ENCODE measurements at regions not wholly inside any gene's neighbourhood (a gene's known extent, or its start where the extent isn't known, plus 50 kb on each side); places are given as distances from the start of the nearest gene placed in this dataset.
"Not testable (repeated sequence)": the region's sequence is repeated elsewhere in the genome, so short reads cannot be mapped to it uniquely, and the experiment has no call there.

DNA sequence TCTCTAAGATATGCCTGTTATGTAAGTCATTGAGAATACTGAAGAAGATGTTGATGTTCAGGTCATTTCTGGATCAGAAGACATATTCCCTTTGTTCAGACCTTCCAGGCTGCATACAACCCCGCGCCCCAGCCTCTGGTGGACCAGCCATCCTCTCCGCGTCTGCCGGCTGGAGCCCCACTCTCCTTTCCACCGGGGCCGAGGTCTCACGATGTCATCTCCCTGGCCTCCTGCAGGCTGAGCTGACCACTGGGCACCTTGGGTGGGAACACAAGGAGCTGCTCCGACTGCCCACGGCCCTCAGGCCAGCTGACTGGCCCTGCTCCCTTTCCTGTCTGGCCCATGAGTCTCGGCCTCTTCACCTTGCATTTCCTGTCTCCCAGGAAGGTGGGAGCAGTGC, 124.6 kb downstream of the SHANK2 start:
- H3K9me3 ChIP-seq (ENCODE audit: control insufficient read depth, insufficient read depth, low read depth, low read length) = no peaks in the 10 kb centered on the region
- H3K36me3 ChIP-seq (ENCODE audit: control insufficient read depth, insufficient read depth, low read length) = peaks cover 5% of the 10 kb centered on the region; the same call in 1 of the 2 replicates
- H3K27me3 ChIP-seq (ENCODE audit: control insufficient read depth, insufficient read depth, low read length) = no peaks in the 10 kb centered on the region
- no peak overlapping the region for H3K27ac ChIP-seq (ENCODE audit: low read depth, low read length)
- H3K9ac ChIP-seq (ENCODE audit: low read length) = no peak overlapping the region
- 0 out of 2 replicates have a peak, but pooled peaks cover 7% of the 10 kb centered on the region for H3K4me1 ChIP-seq (ENCODE audit: control insufficient read depth, insufficient read depth, low read length)
- H3K4me3 ChIP-seq (ENCODE audit: low read depth, low read length) = no peak overlapping the region

DNA sequence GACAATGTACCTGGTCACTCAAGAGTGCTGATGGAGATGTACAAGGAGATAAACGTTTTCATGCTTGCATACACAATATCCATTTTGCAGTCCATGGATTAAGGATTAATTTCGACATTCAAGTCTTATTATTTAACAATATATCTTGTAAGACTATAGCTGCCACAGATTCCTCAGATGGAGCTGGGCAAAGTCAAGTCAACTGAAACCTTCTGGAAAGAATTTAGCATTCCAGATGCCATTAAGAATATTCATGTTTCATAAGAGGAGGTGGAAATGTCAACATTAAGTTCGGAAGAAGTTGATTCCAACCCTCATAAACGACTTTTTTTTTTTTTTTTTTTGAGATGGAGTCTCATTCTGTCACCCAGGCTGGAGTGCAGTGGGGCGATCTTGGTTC, 126.0 kb downstream of the SHANK2 start:
- not testable (repeated sequence) for H3K4me1 ChIP-seq (ENCODE audit: control insufficient read depth, insufficient read depth, low read length); H3K36me3 ChIP-seq (ENCODE audit: control insufficient read depth, insufficient read depth, low read length); H3K27ac ChIP-seq (ENCODE audit: low read depth, low read length); H3K9me3 ChIP-seq (ENCODE audit: control insufficient read depth, insufficient read depth, low read depth, low read length); H3K9ac ChIP-seq (ENCODE audit: low read length); H3K27me3 ChIP-seq (ENCODE audit: control insufficient read depth, insufficient read depth, low read length); H3K4me3 ChIP-seq (ENCODE audit: low read depth, low read length)

DNA sequence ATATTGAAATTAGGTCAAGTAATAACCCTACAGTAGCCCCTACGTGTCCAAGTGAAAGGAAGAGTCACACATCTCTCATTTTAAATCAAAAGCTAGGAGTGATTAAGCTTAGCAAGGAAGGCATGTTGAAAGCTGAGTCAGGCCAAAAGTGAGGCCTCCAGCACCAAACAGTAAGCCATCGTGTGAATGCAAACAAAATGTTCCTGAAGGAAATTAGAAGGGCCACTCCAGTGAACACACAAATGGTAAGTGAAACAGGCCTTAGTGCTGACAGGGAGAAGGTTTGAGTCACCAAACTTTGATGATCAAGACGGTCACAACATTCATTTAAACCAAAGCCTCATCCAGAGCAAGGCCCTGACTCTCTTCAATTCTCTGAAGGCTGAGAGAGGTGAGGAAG, 127.2 kb downstream of the SHANK2 start:
- Histone ChIP-seq H3K36me3 (ENCODE audit: control insufficient read depth, insufficient read depth, low read length) (peaks cover 5% of the 10 kb centered on the region; the same call in 1 of the 2 replicates), H3K27ac (ENCODE audit: low read depth, low read length) (no peak overlapping the region), H3K4me1 (ENCODE audit: control insufficient read depth, insufficient read depth, low read length) (peaks cover 4% of the 10 kb centered on the region), H3K9me3 (ENCODE audit: control insufficient read depth, insufficient read depth, low read depth, low read length) (no peaks in the 10 kb centered on the region), H3K4me3 (ENCODE audit: low read depth, low read length) (no peak overlapping the region), H3K27me3 (ENCODE audit: control insufficient read depth, insufficient read depth, low read length) (no peaks in the 10 kb centered on the region), H3K9ac (ENCODE audit: low read length) (no peak overlapping the region)

DNA sequence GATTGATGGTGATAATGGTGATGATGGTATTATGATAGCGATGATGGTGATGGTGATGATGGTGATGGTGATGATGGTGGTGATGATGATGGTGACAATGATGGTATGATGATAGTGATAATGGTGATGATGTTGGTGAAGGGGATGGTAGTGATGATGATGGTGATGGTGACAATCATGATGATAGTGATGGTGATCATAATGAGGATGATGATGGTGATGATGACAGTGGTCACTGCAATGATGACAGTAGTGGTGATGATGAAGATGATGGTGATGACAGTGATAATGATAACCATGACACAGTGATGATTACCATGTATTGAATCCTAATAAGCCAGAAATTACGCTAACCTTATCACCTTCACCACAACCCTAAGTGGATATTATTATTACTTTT, 128.2 kb downstream of the SHANK2 start:
- Histone ChIP-seq H3K4me1 (ENCODE audit: control insufficient read depth, insufficient read depth, low read length) (peaks cover 8% of the 10 kb centered on the region), H3K36me3 (ENCODE audit: control insufficient read depth, insufficient read depth, low read length) (peaks cover 5% of the 10 kb centered on the region; the same call in 1 of the 2 replicates), H3K27me3 (ENCODE audit: control insufficient read depth, insufficient read depth, low read length) (no peaks in the 10 kb centered on the region), H3K27ac (ENCODE audit: low read depth, low read length) (no peak overlapping the region), H3K9ac (ENCODE audit: low read length) (no peak overlapping the region), H3K9me3 (ENCODE audit: control insufficient read depth, insufficient read depth, low read depth, low read length) (no peaks in the 10 kb centered on the region), H3K4me3 (ENCODE audit: low read depth, low read length) (no peak overlapping the region)

DNA sequence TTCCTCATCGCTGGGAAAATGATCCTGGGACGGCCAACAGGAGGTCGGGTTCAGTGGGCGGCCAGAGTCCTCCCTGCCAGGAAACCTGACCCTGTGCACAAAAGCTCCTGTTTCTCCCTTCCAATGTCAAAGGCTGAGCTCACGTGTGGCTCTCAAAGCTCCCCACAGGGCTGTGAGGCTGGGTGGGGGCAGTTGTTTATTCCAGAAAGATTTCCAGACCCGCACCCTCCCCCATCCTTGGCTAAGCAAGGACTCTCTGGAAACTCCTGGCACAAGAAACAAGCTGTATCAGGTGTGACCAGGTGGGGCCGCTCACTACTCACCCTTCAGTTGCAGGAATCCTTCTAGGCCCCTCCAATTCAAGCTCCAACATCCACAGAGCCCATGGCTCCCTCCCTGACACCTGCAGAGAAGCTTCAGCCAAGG, 131.9 kb downstream of the SHANK2 start:
- peaks cover 5% of the 10 kb centered on the region; the same call in 1 of the 2 replicates for H3K36me3 ChIP-seq (ENCODE audit: control insufficient read depth, insufficient read depth, low read length)
- no peak overlapping the region for H3K9ac ChIP-seq (ENCODE audit: low read length)
- H3K4me3 ChIP-seq (ENCODE audit: low read depth, low read length) = no peak overlapping the region
- peaks cover 8% of the 10 kb centered on the region for H3K4me1 ChIP-seq (ENCODE audit: control insufficient read depth, insufficient read depth, low read length)
- no peak overlapping the region for H3K27ac ChIP-seq (ENCODE audit: low read depth, low read length)
- no peaks in the 10 kb centered on the region for H3K27me3 ChIP-seq (ENCODE audit: control insufficient read depth, insufficient read depth, low read length)
- H3K9me3 ChIP-seq (ENCODE audit: control insufficient read depth, insufficient read depth, low read depth, low read length) = no peaks in the 10 kb centered on the region

DNA sequence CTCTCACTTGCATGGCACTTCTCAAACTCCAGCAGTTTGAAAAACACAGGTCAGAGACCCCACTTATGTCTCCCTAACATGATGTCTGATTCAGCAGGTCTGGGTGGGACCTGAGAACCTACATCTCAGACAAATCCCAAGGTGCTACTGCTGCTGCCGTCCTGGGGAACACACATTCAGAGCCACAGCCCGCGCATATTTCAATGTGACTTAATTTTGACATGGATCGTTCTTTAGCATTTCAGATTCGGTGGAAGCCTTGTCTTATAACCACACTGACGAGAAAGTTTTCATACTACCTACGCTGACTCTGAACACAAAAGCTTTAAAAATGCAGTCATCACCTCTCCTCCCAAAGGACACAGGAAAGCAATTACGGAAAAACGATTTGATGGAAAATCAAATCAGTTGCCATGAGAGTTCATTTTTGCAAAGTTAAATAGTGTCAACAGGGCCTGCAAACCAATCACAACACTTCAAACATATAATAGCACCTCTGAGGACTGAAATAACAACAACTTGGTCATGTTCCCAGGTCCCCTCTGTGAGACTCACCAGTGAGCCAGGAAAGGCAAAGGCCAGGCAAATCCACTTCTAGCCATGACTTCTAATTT, 132.6 kb downstream of the SHANK2 start:
- Histone ChIP-seq H3K27me3 (ENCODE audit: control insufficient read depth, insufficient read depth, low read length) (no peaks in the 10 kb centered on the region; the same call in 1 of the 2 replicates), H3K36me3 (ENCODE audit: control insufficient read depth, insufficient read depth, low read length) (peaks cover 5% of the 10 kb centered on the region; the same call in 1 of the 2 replicates), H3K9me3 (ENCODE audit: control insufficient read depth, insufficient read depth, low read depth, low read length) (no peaks in the 10 kb centered on the region), H3K27ac (ENCODE audit: low read depth, low read length) (no peak overlapping the region), H3K9ac (ENCODE audit: low read length) (no peak overlapping the region), H3K4me3 (ENCODE audit: low read depth, low read length) (no peak overlapping the region), H3K4me1 (ENCODE audit: control insufficient read depth, insufficient read depth, low read length) (peaks cover 8% of the 10 kb centered on the region)

DNA sequence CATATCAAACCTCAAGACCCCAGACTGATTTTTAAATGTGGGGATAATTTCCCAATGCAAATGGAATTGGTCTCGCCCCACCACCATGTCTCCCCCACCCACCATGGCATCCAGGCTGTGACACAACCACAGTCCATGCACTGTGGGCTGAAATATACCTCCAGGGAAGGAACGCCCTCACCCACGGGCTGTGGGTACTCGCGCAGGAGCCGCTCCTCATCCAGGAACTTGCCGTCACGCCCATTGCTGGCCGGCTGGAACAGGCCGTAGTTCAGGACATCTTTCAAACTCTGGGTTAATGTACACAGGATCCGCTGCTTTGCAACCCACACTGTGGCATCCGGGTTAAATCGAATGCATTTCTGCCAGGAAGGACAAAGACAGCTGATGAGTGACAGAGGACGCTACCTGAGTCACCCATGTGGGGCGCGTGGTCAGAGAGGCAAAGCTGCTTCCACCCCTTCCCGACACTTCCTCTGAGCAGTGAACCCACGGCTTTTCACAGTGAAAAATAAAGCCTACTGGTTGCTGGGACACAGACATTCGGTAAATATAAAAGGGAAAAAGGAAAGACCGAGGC, 133.6 kb downstream of the SHANK2 start:
- no peaks in the 10 kb centered on the region for H3K36me3 ChIP-seq (ENCODE audit: control insufficient read depth, insufficient read depth, low read length)
- H3K9me3 ChIP-seq (ENCODE audit: control insufficient read depth, insufficient read depth, low read depth, low read length) = no peaks in the 10 kb centered on the region
- no peak overlapping the region for H3K27ac ChIP-seq (ENCODE audit: low read depth, low read length)
- peaks cover 8% of the 10 kb centered on the region for H3K4me1 ChIP-seq (ENCODE audit: control insufficient read depth, insufficient read depth, low read length)
- H3K4me3 ChIP-seq (ENCODE audit: low read depth, low read length) = no peak overlapping the region
- peaks cover 4% of the 10 kb centered on the region; the same call in 1 of the 2 replicates for H3K27me3 ChIP-seq (ENCODE audit: control insufficient read depth, insufficient read depth, low read length)
- H3K9ac ChIP-seq (ENCODE audit: low read length) = no peak overlapping the region

DNA sequence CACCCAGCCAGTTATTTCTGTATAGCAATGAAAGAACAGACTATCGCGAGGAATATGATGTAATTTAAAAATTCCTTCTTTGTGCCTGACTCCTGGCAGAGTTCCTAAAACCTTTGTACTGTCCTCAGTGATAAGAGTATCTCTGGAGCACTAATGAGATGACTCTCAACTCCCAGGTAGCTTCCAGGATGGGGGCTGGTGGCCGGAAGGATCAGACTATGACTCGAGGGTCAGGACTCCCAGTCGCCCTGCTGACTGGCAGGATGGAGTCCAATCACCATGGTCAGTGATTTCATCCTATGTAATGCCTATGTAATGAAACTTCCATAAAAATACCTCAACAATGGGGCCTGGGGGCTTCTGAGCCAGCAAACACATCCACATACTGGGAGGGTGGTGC, 135.1 kb downstream of the SHANK2 start:
- Histone ChIP-seq H3K27ac (ENCODE audit: low read depth, low read length) (no peak overlapping the region), H3K27me3 (ENCODE audit: control insufficient read depth, insufficient read depth, low read length) (peaks cover 17% of the 10 kb centered on the region; the same call in 1 of the 2 replicates)

DNA sequence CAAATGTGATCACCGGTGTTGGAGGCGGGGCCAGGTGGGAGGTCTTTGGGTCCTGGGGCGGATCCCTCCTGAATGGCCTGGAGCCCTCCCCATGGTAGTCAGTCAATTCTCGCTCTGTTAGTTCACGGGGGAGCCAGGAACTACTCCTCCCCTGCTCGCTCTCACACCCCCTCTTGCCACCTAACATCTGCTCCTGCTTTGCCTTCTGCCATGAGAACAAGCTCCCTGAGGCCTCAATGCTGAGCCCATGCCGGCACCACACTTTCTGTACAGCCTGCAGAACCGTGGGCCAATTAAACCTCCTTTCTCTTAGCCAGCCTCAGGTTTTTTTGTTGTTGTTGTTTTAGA, 135.7 kb downstream of the SHANK2 start:
- Histone ChIP-seq H3K9ac (ENCODE audit: low read length) (no peak overlapping the region), H3K27me3 (ENCODE audit: control insufficient read depth, insufficient read depth, low read length) (peaks cover 17% of the 10 kb centered on the region; the same call in 1 of the 2 replicates), H3K4me1 (ENCODE audit: control insufficient read depth, insufficient read depth, low read length) (peaks cover 23% of the 10 kb centered on the region), H3K36me3 (ENCODE audit: control insufficient read depth, insufficient read depth, low read length) (no peaks in the 10 kb centered on the region), H3K9me3 (ENCODE audit: control insufficient read depth, insufficient read depth, low read depth, low read length) (no peaks in the 10 kb centered on the region), H3K27ac (ENCODE audit: low read depth, low read length) (no peak overlapping the region), H3K4me3 (ENCODE audit: low read depth, low read length) (no peak overlapping the region)

More for the DNA sequence above, 135.1 kb downstream of the SHANK2 start:
- Histone ChIP-seq H3K4me1 (ENCODE audit: control insufficient read depth, insufficient read depth, low read length) (peaks cover 20% of the 10 kb centered on the region), H3K9me3 (ENCODE audit: control insufficient read depth, insufficient read depth, low read depth, low read length) (no peaks in the 10 kb centered on the region), H3K36me3 (ENCODE audit: control insufficient read depth, insufficient read depth, low read length) (no peaks in the 10 kb centered on the region), H3K9ac (ENCODE audit: low read length) (no peak overlapping the region), H3K4me3 (ENCODE audit: low read depth, low read length) (no peak overlapping the region)

DNA sequence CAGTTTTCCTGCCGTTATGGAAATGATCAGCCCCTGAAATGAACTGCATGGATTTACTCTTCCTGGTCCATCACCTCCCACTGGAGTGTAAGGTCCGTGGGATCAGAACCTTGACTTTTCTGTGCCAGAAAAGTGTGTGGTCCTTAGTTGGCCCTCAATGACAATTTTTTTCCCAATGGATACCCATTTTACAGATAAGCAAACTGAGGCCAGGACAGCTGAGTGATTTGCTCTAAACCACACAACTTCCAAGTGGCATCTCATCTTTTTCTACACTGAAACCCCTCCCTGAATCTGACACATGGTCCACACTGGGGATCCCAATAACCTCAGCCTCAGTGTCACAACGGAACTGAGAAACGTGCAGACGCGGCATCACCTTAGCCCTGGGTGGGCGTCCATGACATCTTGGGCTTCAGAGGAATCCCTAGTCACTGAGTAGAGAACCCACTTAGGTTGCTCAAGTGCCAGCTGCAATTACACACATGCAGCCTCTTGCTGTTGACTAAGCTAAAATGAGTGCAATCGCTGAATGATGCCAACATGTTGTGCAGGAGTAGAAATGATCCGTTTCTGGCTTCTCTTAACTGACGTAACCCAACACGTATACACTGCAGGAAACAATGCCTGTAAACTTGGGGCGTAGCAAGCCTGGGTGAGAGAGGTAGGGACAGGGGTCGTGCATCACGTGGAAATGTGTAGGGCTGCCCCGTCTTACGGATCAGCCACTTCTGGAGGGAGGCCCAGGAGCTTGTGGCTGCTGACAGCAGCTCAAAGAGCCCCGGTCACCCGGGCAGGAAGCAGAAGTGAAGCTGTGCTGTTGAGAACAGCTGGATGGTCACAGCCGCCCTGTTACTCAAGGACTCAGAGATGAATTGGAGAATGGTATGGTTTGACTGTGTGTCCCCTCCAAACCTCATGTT, 136.3 kb downstream of the SHANK2 start:
- Histone ChIP-seq H3K9me3 (ENCODE audit: control insufficient read depth, insufficient read depth, low read depth, low read length) (no peaks in the 10 kb centered on the region), H3K27me3 (ENCODE audit: control insufficient read depth, insufficient read depth, low read length) (peaks cover 17% of the 10 kb centered on the region; the same call in 1 of the 2 replicates), H3K4me3 (ENCODE audit: low read depth, low read length) (no peak overlapping the region), H3K27ac (ENCODE audit: low read depth, low read length) (no peak overlapping the region), H3K4me1 (ENCODE audit: control insufficient read depth, insufficient read depth, low read length) (peaks cover 23% of the 10 kb centered on the region), H3K36me3 (ENCODE audit: control insufficient read depth, insufficient read depth, low read length) (no peaks in the 10 kb centered on the region; the same call in 1 of the 2 replicates), H3K9ac (ENCODE audit: low read length) (no peak overlapping the region)
